K562 (cell line): ENCODE measurements at regions not wholly inside any gene's neighbourhood (a gene's known extent, or its start where the extent isn't known, plus 50 kb on each side); places are given as distances from the start of the nearest gene placed in this dataset.

Experiments
- ATAC-seq: fragments of 200-7000 bp; cut with Tn5 transposase; 3 replicates; pipeline ENCODE4 v1.9.1; 2020; ENCODE audit warnings: moderate library complexity
- BruUV-seq: library from RNA; stranded (reverse); fragments of 400-500 nt; replicated peaks from 2 replicates; lab custom pipeline; 2021; lab: Mats Ljungman, UMichigan
- CTCF ChIA-PET: fragments of 300-600 bp; formaldehyde crosslinking; extraction: SDS; loops from one replicate; lab custom pipeline; 2021; ENCODE audit warnings: low intra/inter-chr PET ratio; lab: Yijun Ruan, JAX
- POLR2A ChIA-PET: fragments of 300-600, 350-650 bp; sonication (Branson Sonifier 250); formaldehyde crosslinking; extraction: SDS; loops from one replicate; lab custom pipeline; 2021; ENCODE audit warnings: antibody characterized with exemption, inconsistent platforms; lab: Yijun Ruan, JAX
- DNase-seq, 4 experiments: peaks; one replicate each; pipeline versions ENCODE4 v3.0.0 to v3.0.0-alpha.2; 2011 to 2018; ENCODE audit warnings: low spot score in 3 of 4, mixed read lengths in 3 of 4; ENCODE audit errors: extremely low read depth in 1 of 4
- FAIRE-seq: peaks from 2 replicates; lab custom pipeline; 2011; peaks lifted over from hg19 to GRCh38; lab: Jason Lieb, UNC
- H2AFZ ChIP-seq: 2 replicates; pipeline ENCODE4 v1.6.0; 2011; ENCODE audit warnings: low read depth, low read length, control low read depth, inconsistent platforms
- H3K27ac ChIP-seq: fragments of 200-600 bp; 3 replicates; pipeline ENCODE4 v1.8.0; 2011; ENCODE audit warnings: low read depth, mild to moderate bottlenecking, control low read depth, inconsistent platforms, low read length, moderate library complexity, mixed read lengths; ENCODE audit errors: extremely low read depth
- H3K27me3 ChIP-seq, 2 experiments: fragments of 300-600 bp in 1 of 2; 2 replicates in 1 of 2; 3 replicates in 1 of 2; pipeline versions ENCODE4 v1.6.0 to v1.8.0; 2011; ENCODE audit warnings: inconsistent platforms in 2 of 2, low read length in 2 of 2, mild to moderate bottlenecking in 1 of 2, mixed read lengths in 1 of 2, moderate library complexity in 1 of 2; ENCODE audit not compliant: control insufficient read depth in 2 of 2, insufficient read depth in 2 of 2
- H3K36me3 ChIP-seq: fragments of 300-600 bp; 3 replicates; pipeline ENCODE4 v1.8.0; 2011; ENCODE audit warnings: mild to moderate bottlenecking, low read length, inconsistent platforms; ENCODE audit not compliant: control insufficient read depth, insufficient read depth
- H3K4me1 ChIP-seq, 2 experiments: fragments of 200-600 bp in 1 of 2; replicated peaks in 1 of 2; 2 replicates in 1 of 2; 3 replicates in 1 of 2; pipeline versions ENCODE4 v1.5.1 to v1.8.0; 2011; ENCODE audit warnings: inconsistent platforms in 2 of 2, low read length in 2 of 2, mild to moderate bottlenecking in 1 of 2, mixed read lengths in 1 of 2, moderate library complexity in 1 of 2; ENCODE audit not compliant: control insufficient read depth in 2 of 2, insufficient read depth in 2 of 2
- H3K4me2 ChIP-seq: 2 replicates; pipeline ENCODE4 v1.6.1; 2011; ENCODE audit warnings: low read length, control low read depth, inconsistent platforms, mixed read lengths; ENCODE audit not compliant: insufficient read depth
- H3K4me3 ChIP-seq: fragments of 200-600 bp; sonication (generic), shearing (Covaris generic); 2 replicates; pipeline ENCODE4 v1.5.1; 2016; ENCODE audit warnings: control low read depth, inconsistent platforms
- H3K79me2 ChIP-seq: fragments of 200-600 bp; 3 replicates; pipeline ENCODE4 v1.8.0; 2011; ENCODE audit warnings: low read length, inconsistent platforms; ENCODE audit not compliant: control insufficient read depth, insufficient read depth
- H3K9ac ChIP-seq, 2 experiments: 2 replicates each; pipeline versions ENCODE4 v1.6.0 to v1.6.1; 2011; ENCODE audit warnings: low read depth in 2 of 2, low read length in 2 of 2, control low read depth in 1 of 2, inconsistent platforms in 1 of 2, mild to moderate bottlenecking in 1 of 2, mixed read lengths in 1 of 2; ENCODE audit not compliant: insufficient read depth in 1 of 2
- H3K9me1 ChIP-seq: one replicate; pipeline ENCODE4 v1.6.0; 2011; ENCODE audit warnings: inconsistent platforms, mild to moderate bottlenecking, low read length, moderate library complexity; ENCODE audit not compliant: control insufficient read depth, insufficient read depth
- H3K9me3 ChIP-seq: replicated peaks from 2 replicates; pipeline ENCODE4 v1.5.1; 2011; ENCODE audit warnings: low read depth, low read length, inconsistent platforms; ENCODE audit not compliant: control insufficient read depth, insufficient read depth
- H4K20me1 ChIP-seq: replicated peaks from 2 replicates; pipeline ENCODE4 v1.6.1; 2011; ENCODE audit warnings: low read length, inconsistent platforms, mixed read lengths; ENCODE audit not compliant: control insufficient read depth, insufficient read depth
- BCL6 ChIP-seq: fragments of 250-450 bp; sonication (Bioruptor Pico); IDR thresholded peaks from 2 replicates; pipeline ENCODE4 v1.4.0; 2020
- KDM4B ChIP-seq, 2 experiments: fragments of 450-650 bp in 1 of 2; sonication (generic) in 1 of 2; IDR thresholded peaks; 2 replicates each; pipeline ENCODE4 v1.6.1; 2016 to 2017; ENCODE audit warnings: borderline replicate concordance in 2 of 2, antibody characterized with exemption in 1 of 2, low read depth in 1 of 2, mild to moderate bottlenecking in 1 of 2
- NBN ChIP-seq: fragments of 450-650 bp; IDR thresholded peaks from 2 replicates; pipeline ENCODE4 v1.6.1; 2016; ENCODE audit warnings: low read depth, mild to moderate bottlenecking
- NFATC3 ChIP-seq: fragments of 450-650 bp; IDR thresholded peaks from 2 replicates; pipeline ENCODE4 v1.6.1; 2017; ENCODE audit warnings: mild to moderate bottlenecking
- NFYB ChIP-seq: IDR thresholded peaks from 2 replicates; pipeline ENCODE4 v1.6.1; 2011; ENCODE audit warnings: mild to moderate bottlenecking, moderate library complexity; ENCODE audit not compliant: insufficient read length; ENCODE audit errors: extremely low read depth
- PYGO2 ChIP-seq: fragments of 450-650 bp; IDR thresholded peaks from 2 replicates; pipeline ENCODE4 v1.6.1; 2016; ENCODE audit warnings: mild to moderate bottlenecking, missing genetic modification characterization, moderate library complexity, missing compliant biosample characterization
- ZNF778 ChIP-seq: fragments of 450-650 bp; formaldehyde crosslinking; IDR thresholded peaks from 2 replicates; pipeline ENCODE4 v1.4.0; 2020; ENCODE audit warnings: mild to moderate bottlenecking, moderate library complexity
- WGBS: fragments of 100-300 bp; shearing (Covaris generic); methylation state at CpG from one replicate; pipeline ENCODE4 v1.1.6; 2016; ENCODE audit warnings: low coverage, mixed read lengths; ENCODE audit not compliant: insufficient coverage; ENCODE audit errors: missing lambda C conversion rate; 5-methylcytosine and 5-hydroxymethylcytosine counted together
- in situ Hi-C: fragments of 300-500 bp; cut with MboI; formaldehyde crosslinking; loops from 4 replicates; pipeline ENCODE4 v1.15.0; 2018; ENCODE audit warnings: inconsistent platforms, mixed read lengths
- intact Hi-C: fragments of 100-400 bp; cut with micrococcal nuclease; formaldehyde crosslinking; loops from 2 replicates; pipeline ENCODE4 v1.14.2; 2022
- TF ChIP-seq, protein P1 (sequence below): sonication (generic); formaldehyde crosslinking; IDR thresholded peaks from 2 replicates; pipeline ENCODE4 v1.8.0; 2023; ENCODE audit warnings: mild to moderate bottlenecking, missing genetic modification reagents
- TF ChIP-seq, protein P2 (sequence below): fragments of 200-400 bp; formaldehyde crosslinking; IDR thresholded peaks from 2 replicates; pipeline ENCODE4 v1.6.1; 2017; ENCODE audit warnings: mild to moderate bottlenecking, low read depth, low read length, moderate library complexity
- TF ChIP-seq, protein P3 (sequence below): sonication (generic); formaldehyde crosslinking; IDR thresholded peaks from 2 replicates; pipeline ENCODE4 v1.8.1; 2023; ENCODE audit warnings: mild to moderate bottlenecking, missing genetic modification reagents

DNA sequence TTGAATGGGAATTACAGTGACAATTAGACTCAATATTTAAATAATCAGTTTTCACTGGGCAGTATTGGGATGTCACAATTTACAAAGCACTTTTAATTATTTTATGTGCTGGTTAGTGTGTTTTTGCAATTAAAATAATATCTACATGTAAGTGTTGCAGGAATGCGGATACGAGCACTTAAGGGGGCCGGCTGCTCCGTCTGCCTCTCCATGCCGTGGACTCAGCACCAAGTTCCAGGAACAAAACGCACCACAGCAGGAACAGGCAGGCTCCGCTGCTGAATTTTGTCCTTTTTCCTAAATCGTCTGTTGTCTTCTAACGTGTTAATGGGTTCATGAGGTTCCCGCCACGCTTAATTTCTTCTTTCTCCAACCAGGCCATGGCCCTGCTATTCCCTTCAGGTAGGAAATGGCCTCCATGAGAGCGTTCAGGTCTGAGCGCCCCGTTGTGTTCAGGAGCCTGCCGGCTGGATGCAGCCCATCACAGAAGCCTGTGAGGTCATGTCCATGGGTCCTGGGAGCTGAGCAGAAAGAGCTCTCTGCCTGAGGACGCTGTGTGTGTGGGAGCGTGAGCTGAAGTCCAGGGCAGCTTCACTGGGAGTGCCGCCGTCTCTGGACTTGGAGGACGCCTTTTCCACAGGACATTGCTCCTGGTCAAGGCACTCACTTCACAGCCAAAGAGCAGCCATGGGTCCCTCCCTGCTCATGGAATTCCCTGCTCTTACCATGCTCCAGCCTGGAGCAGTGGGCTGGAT is 730.3 kb downstream of the BRD1 start:
- H3K27me3 ChIP-seq, result peaks cover 2 to 50% of the 10 kb centered on the region in 2 experiments; a peak in 3 of 5 replicates
- in situ Hi-C loops, result no loop called here
- no peak for TF ChIP-seq PYGO2
- TF ChIP-seq, protein P1, sequence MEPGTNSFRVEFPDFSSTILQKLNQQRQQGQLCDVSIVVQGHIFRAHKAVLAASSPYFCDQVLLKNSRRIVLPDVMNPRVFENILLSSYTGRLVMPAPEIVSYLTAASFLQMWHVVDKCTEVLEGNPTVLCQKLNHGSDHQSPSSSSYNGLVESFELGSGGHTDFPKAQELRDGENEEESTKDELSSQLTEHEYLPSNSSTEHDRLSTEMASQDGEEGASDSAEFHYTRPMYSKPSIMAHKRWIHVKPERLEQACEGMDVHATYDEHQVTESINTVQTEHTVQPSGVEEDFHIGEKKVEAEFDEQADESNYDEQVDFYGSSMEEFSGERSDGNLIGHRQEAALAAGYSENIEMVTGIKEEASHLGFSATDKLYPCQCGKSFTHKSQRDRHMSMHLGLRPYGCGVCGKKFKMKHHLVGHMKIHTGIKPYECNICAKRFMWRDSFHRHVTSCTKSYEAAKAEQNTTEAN (CRISPR knock-in tag), result no peak
- TF ChIP-seq, protein P2, sequence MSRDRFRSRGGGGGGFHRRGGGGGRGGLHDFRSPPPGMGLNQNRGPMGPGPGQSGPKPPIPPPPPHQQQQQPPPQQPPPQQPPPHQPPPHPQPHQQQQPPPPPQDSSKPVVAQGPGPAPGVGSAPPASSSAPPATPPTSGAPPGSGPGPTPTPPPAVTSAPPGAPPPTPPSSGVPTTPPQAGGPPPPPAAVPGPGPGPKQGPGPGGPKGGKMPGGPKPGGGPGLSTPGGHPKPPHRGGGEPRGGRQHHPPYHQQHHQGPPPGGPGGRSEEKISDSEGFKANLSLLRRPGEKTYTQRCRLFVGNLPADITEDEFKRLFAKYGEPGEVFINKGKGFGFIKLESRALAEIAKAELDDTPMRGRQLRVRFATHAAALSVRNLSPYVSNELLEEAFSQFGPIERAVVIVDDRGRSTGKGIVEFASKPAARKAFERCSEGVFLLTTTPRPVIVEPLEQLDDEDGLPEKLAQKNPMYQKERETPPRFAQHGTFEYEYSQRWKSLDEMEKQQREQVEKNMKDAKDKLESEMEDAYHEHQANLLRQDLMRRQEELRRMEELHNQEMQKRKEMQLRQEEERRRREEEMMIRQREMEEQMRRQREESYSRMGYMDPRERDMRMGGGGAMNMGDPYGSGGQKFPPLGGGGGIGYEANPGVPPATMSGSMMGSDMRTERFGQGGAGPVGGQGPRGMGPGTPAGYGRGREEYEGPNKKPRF, result no peak
- TF ChIP-seq ZNF778 (CRISPR knock-in tag), result no peak
- TF ChIP-seq, protein P3, sequence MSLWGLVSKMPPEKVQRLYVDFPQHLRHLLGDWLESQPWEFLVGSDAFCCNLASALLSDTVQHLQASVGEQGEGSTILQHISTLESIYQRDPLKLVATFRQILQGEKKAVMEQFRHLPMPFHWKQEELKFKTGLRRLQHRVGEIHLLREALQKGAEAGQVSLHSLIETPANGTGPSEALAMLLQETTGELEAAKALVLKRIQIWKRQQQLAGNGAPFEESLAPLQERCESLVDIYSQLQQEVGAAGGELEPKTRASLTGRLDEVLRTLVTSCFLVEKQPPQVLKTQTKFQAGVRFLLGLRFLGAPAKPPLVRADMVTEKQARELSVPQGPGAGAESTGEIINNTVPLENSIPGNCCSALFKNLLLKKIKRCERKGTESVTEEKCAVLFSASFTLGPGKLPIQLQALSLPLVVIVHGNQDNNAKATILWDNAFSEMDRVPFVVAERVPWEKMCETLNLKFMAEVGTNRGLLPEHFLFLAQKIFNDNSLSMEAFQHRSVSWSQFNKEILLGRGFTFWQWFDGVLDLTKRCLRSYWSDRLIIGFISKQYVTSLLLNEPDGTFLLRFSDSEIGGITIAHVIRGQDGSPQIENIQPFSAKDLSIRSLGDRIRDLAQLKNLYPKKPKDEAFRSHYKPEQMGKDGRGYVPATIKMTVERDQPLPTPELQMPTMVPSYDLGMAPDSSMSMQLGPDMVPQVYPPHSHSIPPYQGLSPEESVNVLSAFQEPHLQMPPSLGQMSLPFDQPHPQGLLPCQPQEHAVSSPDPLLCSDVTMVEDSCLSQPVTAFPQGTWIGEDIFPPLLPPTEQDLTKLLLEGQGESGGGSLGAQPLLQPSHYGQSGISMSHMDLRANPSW (CRISPR knock-in tag), result no peak
- no peak for TF ChIP-seq NFATC3
- no peak for TF ChIP-seq NFYB
- no peak for TF ChIP-seq BCL6 (CRISPR knock-in tag)
- no peak for TF ChIP-seq KDM4B (IDR thresholded peaks at IDR 0.05; ENCODE audit: borderline replicate concordance in 2 of 2, low read depth in 1 of 2)
- TF ChIP-seq NBN, result no peak
- TF ChIP-seq, all 486 proteins: peak for 0
- intact Hi-C loops, result no loop called here
- no peaks in the 10 kb centered on the region for H3K79me2 ChIP-seq
- CTCF ChIA-PET, result no interaction called here
- H3K4me2 ChIP-seq, result no peak overlapping the region
- no peaks in the 10 kb centered on the region for H3K9me1 ChIP-seq
- no peak overlapping the region for H3K4me3 ChIP-seq
- H3K27ac ChIP-seq, result no peak overlapping the region
- no peaks in the 10 kb centered on the region for H3K36me3 ChIP-seq
- FAIRE-seq (no peak), DNase-seq (no peak), ATAC-seq (no peak)
- H3K4me1 ChIP-seq, result no peaks in the 10 kb centered on the region; a peak in 1 of 5 replicates
- POLR2A ChIA-PET, result no interaction called here
- no TSS peak for BruUV-seq
- H3K9me3 ChIP-seq, result no peaks in the 10 kb centered on the region
- no peak overlapping the region for H2AFZ ChIP-seq
- no peaks in the 10 kb centered on the region for H4K20me1 ChIP-seq
- H3K9ac ChIP-seq, result no peak overlapping the region
- 2% methylated on average over 16 of the region's 20 CpGs for WGBS
